ENCODE measurements at regions not wholly inside any gene's neighbourhood (a gene's known extent, or its start where the extent isn't known, plus 50 kb on each side); places are given as distances from the start of the nearest gene placed in this dataset.
"Not testable (repeated sequence)": the region's sequence is repeated elsewhere in the genome, so short reads cannot be mapped to it uniquely, and the experiment has no call there.

GRCh38 chr13:18599791-18600211 lies 581.8 kb downstream of the TUBA3C start:
- H3K27ac ChIP-seq (ENCODE audit: low read length); intact Hi-C loops (cut with micrococcal nuclease); H3K4me1 Mint-ChIP-seq; H3K4me3 ChIP-seq (ENCODE audit: low read length); H3K27me3 Mint-ChIP-seq (ENCODE audit: low read depth in 2 of 2); H3K36me3 ChIP-seq (ENCODE audit: control insufficient read depth, insufficient read depth, low read length); H3K4me3 Mint-ChIP-seq; ATAC-seq; H3K27ac Mint-ChIP-seq; H3K9me3 ChIP-seq (ENCODE audit: control insufficient read depth, insufficient read depth, low read length); H3K27me3 ChIP-seq (ENCODE audit: control insufficient read depth, insufficient read depth, low read length); H3K4me1 ChIP-seq (ENCODE audit: control insufficient read depth, insufficient read depth, low read length); H3K9me3 Mint-ChIP-seq; H3K36me3 Mint-ChIP-seq: not testable (repeated sequence)
- WGBS (ENCODE audit: insufficient coverage) = 55% methylated on average over 18 of the region's 25 CpGs
- peak in 1 of 2 donors; percentile 8 for DNase-seq

GRCh38 chr13:18598543-18598942 lies 583.1 kb downstream of the TUBA3C start:
- H3K4me1 Mint-ChIP-seq; H3K4me3 ChIP-seq (ENCODE audit: low read length); H3K36me3 Mint-ChIP-seq; H3K27ac ChIP-seq (ENCODE audit: low read length); H3K27me3 ChIP-seq (ENCODE audit: control insufficient read depth, insufficient read depth, low read length); H3K27me3 Mint-ChIP-seq (ENCODE audit: low read depth in 2 of 2); intact Hi-C loops (cut with micrococcal nuclease); H3K27ac Mint-ChIP-seq; ATAC-seq; H3K4me3 Mint-ChIP-seq; H3K4me1 ChIP-seq (ENCODE audit: control insufficient read depth, insufficient read depth, low read length); DNase-seq; H3K9me3 ChIP-seq (ENCODE audit: control insufficient read depth, insufficient read depth, low read length); H3K36me3 ChIP-seq (ENCODE audit: control insufficient read depth, insufficient read depth, low read length): not testable (repeated sequence)
- peaks cover 5 to 12% of the 10 kb centered on the region in 2 donors for H3K9me3 Mint-ChIP-seq
- WGBS (ENCODE audit: insufficient coverage) = 75% methylated on average over 22 of the region's 24 CpGs

- H3K27ac Mint-ChIP-seq; intact Hi-C loops (cut with micrococcal nuclease); H3K4me1 ChIP-seq (ENCODE audit: control insufficient read depth, insufficient read depth, low read length); H3K4me3 Mint-ChIP-seq; H3K27ac ChIP-seq (ENCODE audit: low read length); H3K4me3 ChIP-seq (ENCODE audit: low read length); DNase-seq; ATAC-seq; H3K36me3 Mint-ChIP-seq; H3K27me3 ChIP-seq (ENCODE audit: control insufficient read depth, insufficient read depth, low read length); H3K4me1 Mint-ChIP-seq; H3K27me3 Mint-ChIP-seq (ENCODE audit: low read depth in 2 of 2); H3K9me3 ChIP-seq (ENCODE audit: control insufficient read depth, insufficient read depth, low read length); H3K36me3 ChIP-seq (ENCODE audit: control insufficient read depth, insufficient read depth, low read length): not testable (repeated sequence)
- H3K9me3 Mint-ChIP-seq = peaks cover 5 to 12% of the 10 kb centered on the region in 2 donors
- WGBS (ENCODE audit: insufficient coverage) = 83% methylated on average over 14 of the region's 14 CpGs
Observed at GRCh38 chr13:18597940-18598339, 583.7 kb downstream of the TUBA3C start.

- intact Hi-C loops (cut with micrococcal nuclease); H3K4me1 Mint-ChIP-seq; H3K27ac Mint-ChIP-seq; H3K4me3 ChIP-seq (ENCODE audit: low read length); H3K36me3 ChIP-seq (ENCODE audit: control insufficient read depth, insufficient read depth, low read length); H3K27me3 ChIP-seq (ENCODE audit: control insufficient read depth, insufficient read depth, low read length); ATAC-seq; H3K27me3 Mint-ChIP-seq (ENCODE audit: low read depth in 2 of 2); H3K27ac ChIP-seq (ENCODE audit: low read length); H3K9me3 Mint-ChIP-seq; H3K4me1 ChIP-seq (ENCODE audit: control insufficient read depth, insufficient read depth, low read length); DNase-seq; H3K36me3 Mint-ChIP-seq; H3K4me3 Mint-ChIP-seq; H3K9me3 ChIP-seq (ENCODE audit: control insufficient read depth, insufficient read depth, low read length): not testable (repeated sequence)
- no CpG with 5 or more reads among the region's 1 CpG for WGBS (ENCODE audit: insufficient coverage)
Observed at GRCh38 chr13:18577103-18577502, 604.5 kb downstream of the TUBA3C start.

GRCh38 chr13:18567890-18568289 lies 613.7 kb downstream of the TUBA3C start:
- H3K4me1 ChIP-seq (ENCODE audit: control insufficient read depth, insufficient read depth, low read length); H3K27me3 Mint-ChIP-seq (ENCODE audit: low read depth in 2 of 2); ATAC-seq; H3K4me3 ChIP-seq (ENCODE audit: low read length); H3K27ac Mint-ChIP-seq; DNase-seq; H3K4me1 Mint-ChIP-seq; H3K9me3 Mint-ChIP-seq; H3K27me3 ChIP-seq (ENCODE audit: control insufficient read depth, insufficient read depth, low read length); H3K4me3 Mint-ChIP-seq; intact Hi-C loops (cut with micrococcal nuclease); H3K36me3 Mint-ChIP-seq; H3K9me3 ChIP-seq (ENCODE audit: control insufficient read depth, insufficient read depth, low read length); H3K27ac ChIP-seq (ENCODE audit: low read length); H3K36me3 ChIP-seq (ENCODE audit: control insufficient read depth, insufficient read depth, low read length): not testable (repeated sequence)
- 91% methylated on average over 19 of the region's 30 CpGs for WGBS (ENCODE audit: insufficient coverage)

Data from natural killer cell (primary cell).